ENCODE measurements at regions not wholly inside any gene's neighbourhood (a gene's known extent, or its start where the extent isn't known, plus 50 kb on each side); places are given as distances from the start of the nearest gene placed in this dataset.

GRCh38 chr11:87440076-87440770, 402.5 kb downstream of the TMEM135 start:
- Histone ChIP-seq H3K9ac (ENCODE audit: low read depth in 1 of 2, low read length in 2 of 2) (no peak overlapping the region), H3K27me3 (ENCODE audit: control insufficient read depth in 4 of 4, insufficient read depth in 4 of 4, low read length in 3 of 4) (no peaks in the 10 kb centered on the region), H3K27ac (ENCODE audit: low read depth in 1 of 2, low read length in 2 of 2) (no peak overlapping the region), H3K4me1 (ENCODE audit: control insufficient read depth in 4 of 4, insufficient read depth in 4 of 4, low read length in 3 of 4) (no peaks in the 10 kb centered on the region), H3K36me3 (ENCODE audit: control insufficient read depth in 4 of 4, insufficient read depth in 3 of 4, low read depth in 1 of 4, low read length in 3 of 4) (no peaks in the 10 kb centered on the region), H3K4me3 (ENCODE audit: low read depth in 1 of 3, low read length in 3 of 3) (no peak overlapping the region), H3K9me3 (ENCODE audit: control insufficient read depth in 4 of 4, low read length in 3 of 4) (no peaks in the 10 kb centered on the region)
- no peak for TF ChIP-seq MAX (IDR thresholded peaks at IDR 0.05)
- no peak for TF ChIP-seq FOXA1 (IDR thresholded peaks at IDR 0.05)
- 77% methylated on average over 3 of the region's 3 CpGs for WGBS
- DNase-seq (ENCODE audit: low spot score): no peak

- WGBS: 77% methylated on average over 1 of the region's 1 CpG
- TF ChIP-seq GABPA (IDR thresholded peaks at IDR 0.05 in 1 of 2, conservative IDR thresholded peaks at IDR 0.05 in 1 of 2): no peak
- no peak for TF ChIP-seq FOXA2 (IDR thresholded peaks at IDR 0.05)
- TF ChIP-seq YY1 (IDR thresholded peaks at IDR 0.05): no peak
- no peak for TF ChIP-seq RXRA (IDR thresholded peaks at IDR 0.05)
- no peak for TF ChIP-seq EGR1 (IDR thresholded peaks at IDR 0.05; ENCODE audit: low read depth in 2 of 2)
- no peak for TF ChIP-seq HNF4G (IDR thresholded peaks at IDR 0.05)
- TF ChIP-seq JUND (IDR thresholded peaks at IDR 0.05): no peak
- no peak for TF ChIP-seq REST (IDR thresholded peaks at IDR 0.05)
- TF ChIP-seq TAF1 (conservative IDR thresholded peaks at IDR 0.05): no peak
- no peak for TF ChIP-seq NR2F2 (IDR thresholded peaks at IDR 0.05)
- TF ChIP-seq MAX (IDR thresholded peaks at IDR 0.05): no peak
- TF ChIP-seq, protein P1, sequence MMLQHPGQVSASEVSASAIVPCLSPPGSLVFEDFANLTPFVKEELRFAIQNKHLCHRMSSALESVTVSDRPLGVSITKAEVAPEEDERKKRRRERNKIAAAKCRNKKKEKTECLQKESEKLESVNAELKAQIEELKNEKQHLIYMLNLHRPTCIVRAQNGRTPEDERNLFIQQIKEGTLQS (IDR thresholded peaks at IDR 0.05): no peak
- no peak for TF ChIP-seq HNF4A (conservative IDR thresholded peaks at IDR 0.05)
- TF ChIP-seq RAD21 (IDR thresholded peaks at IDR 0.05): no peak
- TF ChIP-seq, protein P2, sequence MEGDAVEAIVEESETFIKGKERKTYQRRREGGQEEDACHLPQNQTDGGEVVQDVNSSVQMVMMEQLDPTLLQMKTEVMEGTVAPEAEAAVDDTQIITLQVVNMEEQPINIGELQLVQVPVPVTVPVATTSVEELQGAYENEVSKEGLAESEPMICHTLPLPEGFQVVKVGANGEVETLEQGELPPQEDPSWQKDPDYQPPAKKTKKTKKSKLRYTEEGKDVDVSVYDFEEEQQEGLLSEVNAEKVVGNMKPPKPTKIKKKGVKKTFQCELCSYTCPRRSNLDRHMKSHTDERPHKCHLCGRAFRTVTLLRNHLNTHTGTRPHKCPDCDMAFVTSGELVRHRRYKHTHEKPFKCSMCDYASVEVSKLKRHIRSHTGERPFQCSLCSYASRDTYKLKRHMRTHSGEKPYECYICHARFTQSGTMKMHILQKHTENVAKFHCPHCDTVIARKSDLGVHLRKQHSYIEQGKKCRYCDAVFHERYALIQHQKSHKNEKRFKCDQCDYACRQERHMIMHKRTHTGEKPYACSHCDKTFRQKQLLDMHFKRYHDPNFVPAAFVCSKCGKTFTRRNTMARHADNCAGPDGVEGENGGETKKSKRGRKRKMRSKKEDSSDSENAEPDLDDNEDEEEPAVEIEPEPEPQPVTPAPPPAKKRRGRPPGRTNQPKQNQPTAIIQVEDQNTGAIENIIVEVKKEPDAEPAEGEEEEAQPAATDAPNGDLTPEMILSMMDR (IDR thresholded peaks at IDR 0.05; ENCODE audit: low read depth, low read length, missing input control): no peak
- no peak for TF ChIP-seq FOXA1 (IDR thresholded peaks at IDR 0.05)
- Histone ChIP-seq H3K27me3 (ENCODE audit: control insufficient read depth in 4 of 4, insufficient read depth in 4 of 4, low read length in 3 of 4) (no peaks in the 10 kb centered on the region), H3K4me3 (ENCODE audit: low read depth in 1 of 3, low read length in 3 of 3) (no peak overlapping the region), H3K9me3 (ENCODE audit: control insufficient read depth in 4 of 4, low read length in 3 of 4) (no peaks in the 10 kb centered on the region), H3K27ac (ENCODE audit: low read depth in 1 of 2, low read length in 2 of 2) (no peak overlapping the region), H3K36me3 (ENCODE audit: control insufficient read depth in 4 of 4, insufficient read depth in 3 of 4, low read depth in 1 of 4, low read length in 3 of 4) (no peaks in the 10 kb centered on the region), H3K4me1 (ENCODE audit: control insufficient read depth in 4 of 4, insufficient read depth in 4 of 4, low read length in 3 of 4) (no peaks in the 10 kb centered on the region), H3K9ac (ENCODE audit: low read depth in 1 of 2, low read length in 2 of 2) (no peak overlapping the region)
- no peak for DNase-seq (ENCODE audit: low spot score)
Observed at GRCh38 chr11:87438416-87438815, 400.7 kb downstream of the TMEM135 start.

All from liver (tissue), 8 donors.